ENCODE measurements at regions not wholly inside any gene's neighbourhood (a gene's known extent, or its start where the extent isn't known, plus 50 kb on each side); places are given as distances from the start of the nearest gene placed in this dataset.

DNA sequence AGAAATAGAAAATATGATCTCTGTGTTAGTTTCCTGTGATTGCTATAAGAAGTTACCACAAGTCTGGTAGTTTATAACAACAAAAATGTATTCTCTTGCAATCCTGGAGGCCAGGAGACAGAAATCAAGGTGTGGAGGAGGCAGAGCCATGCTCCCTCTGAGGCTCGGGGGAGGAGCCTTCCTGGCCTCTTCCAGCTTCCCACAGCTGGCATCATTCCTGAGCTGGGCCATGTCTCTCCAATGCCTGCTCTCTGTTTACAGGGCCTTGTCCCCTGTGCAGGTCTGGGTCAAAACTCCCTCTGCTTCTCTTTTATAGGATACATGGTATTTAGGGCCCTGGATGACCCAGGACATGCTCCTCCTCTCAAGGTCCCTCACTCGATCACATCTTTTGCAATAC lies 81.3 kb upstream of the RET start:
- no peak overlapping the region for H3K9ac ChIP-seq (ENCODE audit: control insufficient read depth, insufficient read depth, low read length)
- H3K4me1 ChIP-seq (ENCODE audit: control insufficient read depth, insufficient read depth, low read length) = no peaks in the 10 kb centered on the region
- intact Hi-C loops (cut with micrococcal nuclease; ENCODE audit: unreplicated experiment) = no loop called here
- TF ChIP-seq DPF2 (IDR thresholded peaks at IDR 0.05) = no peak
- no peak for TF ChIP-seq MYB (IDR thresholded peaks at IDR 0.05; ENCODE audit: borderline replicate concordance, low read depth, low read length)
- TF ChIP-seq, protein P1, sequence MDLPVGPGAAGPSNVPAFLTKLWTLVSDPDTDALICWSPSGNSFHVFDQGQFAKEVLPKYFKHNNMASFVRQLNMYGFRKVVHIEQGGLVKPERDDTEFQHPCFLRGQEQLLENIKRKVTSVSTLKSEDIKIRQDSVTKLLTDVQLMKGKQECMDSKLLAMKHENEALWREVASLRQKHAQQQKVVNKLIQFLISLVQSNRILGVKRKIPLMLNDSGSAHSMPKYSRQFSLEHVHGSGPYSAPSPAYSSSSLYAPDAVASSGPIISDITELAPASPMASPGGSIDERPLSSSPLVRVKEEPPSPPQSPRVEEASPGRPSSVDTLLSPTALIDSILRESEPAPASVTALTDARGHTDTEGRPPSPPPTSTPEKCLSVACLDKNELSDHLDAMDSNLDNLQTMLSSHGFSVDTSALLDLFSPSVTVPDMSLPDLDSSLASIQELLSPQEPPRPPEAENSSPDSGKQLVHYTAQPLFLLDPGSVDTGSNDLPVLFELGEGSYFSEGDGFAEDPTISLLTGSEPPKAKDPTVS (IDR thresholded peaks at IDR 0.05; ENCODE audit: low read depth, low read length) = no peak
- TF ChIP-seq EZH2 (IDR thresholded peaks at IDR 0.05; ENCODE audit: borderline replicate concordance, control insufficient read depth, low read depth, low read length) = no peak
- TF ChIP-seq, protein P2, sequence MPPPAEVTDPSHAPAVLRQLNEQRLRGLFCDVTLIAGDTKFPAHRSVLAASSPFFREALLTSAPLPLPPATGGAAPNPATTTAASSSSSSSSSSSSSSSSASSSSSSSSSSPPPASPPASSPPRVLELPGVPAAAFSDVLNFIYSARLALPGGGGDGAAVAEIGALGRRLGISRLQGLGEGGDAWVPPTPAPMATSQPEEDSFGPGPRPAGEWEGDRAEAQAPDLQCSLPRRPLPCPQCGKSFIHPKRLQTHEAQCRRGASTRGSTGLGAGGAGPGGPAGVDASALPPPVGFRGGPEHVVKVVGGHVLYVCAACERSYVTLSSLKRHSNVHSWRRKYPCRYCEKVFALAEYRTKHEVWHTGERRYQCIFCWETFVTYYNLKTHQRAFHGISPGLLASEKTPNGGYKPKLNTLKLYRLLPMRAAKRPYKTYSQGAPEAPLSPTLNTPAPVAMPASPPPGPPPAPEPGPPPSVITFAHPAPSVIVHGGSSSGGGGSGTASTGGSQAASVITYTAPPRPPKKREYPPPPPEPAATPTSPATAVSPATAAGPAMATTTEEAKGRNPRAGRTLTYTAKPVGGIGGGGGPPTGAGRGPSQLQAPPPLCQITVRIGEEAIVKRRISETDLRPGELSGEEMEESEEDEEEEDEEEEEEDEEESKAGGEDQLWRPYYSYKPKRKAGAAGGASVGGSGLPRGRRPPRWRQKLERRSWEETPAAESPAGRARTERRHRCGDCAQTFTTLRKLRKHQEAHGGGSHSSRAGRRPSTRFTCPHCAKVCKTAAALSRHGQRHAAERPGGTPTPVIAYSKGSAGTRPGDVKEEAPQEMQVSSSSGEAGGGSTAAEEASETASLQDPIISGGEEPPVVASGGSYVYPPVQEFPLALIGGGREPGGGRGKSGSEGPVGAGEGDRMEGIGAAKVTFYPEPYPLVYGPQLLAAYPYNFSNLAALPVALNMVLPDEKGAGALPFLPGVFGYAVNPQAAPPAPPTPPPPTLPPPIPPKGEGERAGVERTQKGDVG (CRISPR knock-in tag; IDR thresholded peaks at IDR 0.05) = no peak
- TF ChIP-seq, protein P3, sequence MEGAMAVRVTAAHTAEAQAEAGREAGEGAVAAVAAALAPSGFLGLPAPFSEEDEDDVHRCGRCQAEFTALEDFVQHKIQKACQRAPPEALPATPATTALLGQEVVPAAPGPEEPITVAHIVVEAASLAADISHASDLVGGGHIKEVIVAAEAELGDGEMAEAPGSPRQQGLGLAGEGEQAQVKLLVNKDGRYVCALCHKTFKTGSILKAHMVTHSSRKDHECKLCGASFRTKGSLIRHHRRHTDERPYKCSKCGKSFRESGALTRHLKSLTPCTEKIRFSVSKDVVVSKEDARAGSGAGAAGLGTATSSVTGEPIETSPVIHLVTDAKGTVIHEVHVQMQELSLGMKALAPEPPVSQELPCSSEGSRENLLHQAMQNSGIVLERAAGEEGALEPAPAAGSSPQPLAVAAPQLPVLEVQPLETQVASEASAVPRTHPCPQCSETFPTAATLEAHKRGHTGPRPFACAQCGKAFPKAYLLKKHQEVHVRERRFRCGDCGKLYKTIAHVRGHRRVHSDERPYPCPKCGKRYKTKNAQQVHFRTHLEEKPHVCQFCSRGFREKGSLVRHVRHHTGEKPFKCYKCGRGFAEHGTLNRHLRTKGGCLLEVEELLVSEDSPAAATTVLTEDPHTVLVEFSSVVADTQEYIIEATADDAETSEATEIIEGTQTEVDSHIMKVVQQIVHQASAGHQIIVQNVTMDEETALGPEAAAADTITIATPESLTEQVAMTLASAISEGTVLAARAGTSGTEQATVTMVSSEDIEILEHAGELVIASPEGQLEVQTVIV (IDR thresholded peaks at IDR 0.05; ENCODE audit: borderline replicate concordance, partially characterized antibody) = no peak
- TF ChIP-seq POU2F2 (IDR thresholded peaks at IDR 0.05; ENCODE audit: borderline replicate concordance, low read depth, low read length) = no peak
- no peak for TF ChIP-seq BACH1 (IDR thresholded peaks at IDR 0.05; ENCODE audit: borderline replicate concordance)
- RAD21 ChIA-PET (ENCODE audit: unreplicated experiment) = no interaction called here
- CTCF ChIA-PET = no interaction called here
- no peak overlapping the region for H3K27ac ChIP-seq (ENCODE audit: control insufficient read depth, insufficient read depth)
- in situ Hi-C loops (cut with MboI) = no loop called here
- no peak overlapping the region for H3K4me3 ChIP-seq
- no peaks in the 10 kb centered on the region for H3K36me3 ChIP-seq (ENCODE audit: control insufficient read depth in 2 of 2, insufficient read depth in 2 of 2, low read length in 1 of 2)
- POLR2A ChIA-PET = no interaction called here
- no peak for FAIRE-seq
- H3K27me3 ChIP-seq (replicated peaks in 1 of 2; ENCODE audit: control insufficient read depth in 2 of 2, insufficient read depth in 2 of 2, low read length in 1 of 2) = no peaks in the 10 kb centered on the region
- SMC1A ChIA-PET (ENCODE audit: uncharacterized antibody, unreplicated experiment) = no interaction called here
- no peak overlapping the region for H3K4me2 ChIP-seq (ENCODE audit: control insufficient read depth, insufficient read depth)
- no peak for DNase-seq (ENCODE audit: low read depth, low spot score)
- H2AFZ ChIP-seq (ENCODE audit: control insufficient read depth, low read depth, low read length) = no peak overlapping the region
- H3K79me2 ChIP-seq (ENCODE audit: control insufficient read depth, insufficient read depth, low read length) = no peaks in the 10 kb centered on the region
- ATAC-seq = no peak
- H4K20me1 ChIP-seq (ENCODE audit: control insufficient read depth, insufficient read depth) = no peaks in the 10 kb centered on the region
- no peaks in the 10 kb centered on the region for H3K9me3 ChIP-seq (replicated peaks; ENCODE audit: control insufficient read depth, insufficient read depth, low read length)
- no TSS peak for BruUV-seq (replicated peaks)
- 0% methylated on average over 2 of the region's 2 CpGs for WGBS (ENCODE audit: insufficient coverage, insufficient replicate concordance, low lambda C conversion rate, missing lambda C conversion rate)

Measured in GM12878 (cell line).